NB4 (cell line): ENCODE measurements at regions not wholly inside any gene's neighbourhood (a gene's known extent, or its start where the extent isn't known, plus 50 kb on each side); places are given as distances from the start of the nearest gene placed in this dataset.

Experiments used
- DNase-seq: peaks from one replicate; pipeline ENCODE4 v3.0.0; 2010; ENCODE audit warnings: low read depth
- H3K4me3 ChIP-seq: one replicate; pipeline ENCODE4 v1.5.1; 2011; ENCODE audit warnings: mild to moderate bottlenecking, low read depth, low read length, moderate library complexity
- CTCF ChIP-seq: IDR thresholded peaks from one replicate; pipeline ENCODE4 v1.5.1; 2012; ENCODE audit warnings: low read depth, low read length
- MAX ChIP-seq: IDR thresholded peaks from 2 replicates; pipeline ENCODE4 v1.6.1; 2011; ENCODE audit warnings: low read depth, low read length
- MYC ChIP-seq: IDR thresholded peaks from 2 replicates; pipeline ENCODE4 v1.6.1; 2011; ENCODE audit warnings: low read depth, low read length
- POLR2A ChIP-seq: IDR thresholded peaks from 2 replicates; pipeline ENCODE4 v1.6.1; 2011; ENCODE audit warnings: mild to moderate bottlenecking; ENCODE audit not compliant: insufficient read length; ENCODE audit errors: extremely low read depth

- DNase-seq, result no peak
- no peak for TF ChIP-seq POLR2A
- no peak for TF ChIP-seq MAX
- TF ChIP-seq CTCF, result no peak
- TF ChIP-seq MYC, result no peak
- H3K4me3 ChIP-seq, result no peak overlapping the region
These were observed 316.9 kb downstream of the SEC14L1 start for GRCh38 chr17:77457572-77458201.

GRCh38 chr17:77458202-77459017 lies 317.6 kb downstream of the SEC14L1 start:
- no peak for DNase-seq
- H3K4me3 ChIP-seq, result no peak overlapping the region
- TF ChIP-seq CTCF (no peak), MYC (no peak), POLR2A (no peak), MAX (no peak)

- DNase-seq, result no peak
- H3K4me3 ChIP-seq, result no peak overlapping the region
- TF ChIP-seq CTCF, result no peak
These were observed 318.4 kb downstream of the SEC14L1 start for GRCh38 chr17:77459018-77459755.

- TF ChIP-seq POLR2A (no peak), MAX (no peak), CTCF (no peak), MYC (no peak)
- DNase-seq, result peak; percentile 86
- peak overlapping the region; percentile 46 for H3K4me3 ChIP-seq
These were observed 319.8 kb downstream of the SEC14L1 start for GRCh38 chr17:77460514-77461046.

- DNase-seq, result no peak
- no peak for TF ChIP-seq CTCF
- no peak for TF ChIP-seq POLR2A
- TF ChIP-seq MAX, result no peak
- TF ChIP-seq MYC, result no peak
- H3K4me3 ChIP-seq, result no peak overlapping the region
These were observed 320.7 kb downstream of the SEC14L1 start for GRCh38 chr17:77461277-77462057.
